ENCODE measurements at regions not wholly inside any gene's neighbourhood (a gene's known extent, or its start where the extent isn't known, plus 50 kb on each side); places are given as distances from the start of the nearest gene placed in this dataset.

DNA sequence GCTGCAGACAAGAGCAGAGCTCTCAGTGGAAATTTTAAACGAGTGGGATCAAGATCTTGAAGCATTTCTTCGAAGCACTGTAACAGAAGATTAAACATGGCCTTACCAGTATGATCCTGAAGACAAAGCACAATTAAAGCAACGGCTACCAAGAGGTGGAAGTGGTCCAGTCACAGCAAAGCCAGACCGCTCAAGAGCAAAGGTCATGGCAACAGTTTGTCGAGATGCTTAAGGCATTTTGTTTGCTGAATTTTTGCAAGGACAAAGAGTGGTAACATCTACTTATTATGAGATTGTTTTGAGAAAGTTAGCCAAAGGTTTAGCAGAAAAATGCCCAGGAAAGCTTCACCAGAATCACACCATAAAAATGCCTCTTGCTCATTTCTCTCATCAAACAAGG is 153.4 kb upstream of the CARMIL1 start:
- Histone ChIP-seq H2AK5ac (ENCODE audit: insufficient read length, low read length) (no peak overlapping the region), H2BK15ac (ENCODE audit: low read depth, low read length) (no peak overlapping the region), H3K4ac (ENCODE audit: low read depth, low read length) (no peak overlapping the region), H3K27ac (ENCODE audit: insufficient read length, low read depth, low read length) (no peak overlapping the region), H3K9me3 (ENCODE audit: control insufficient read depth, low read depth, low read length) (no peaks in the 10 kb centered on the region), H2BK12ac (ENCODE audit: insufficient read length, low read depth, low read length) (no peak overlapping the region), H4K8ac (replicated peaks; ENCODE audit: insufficient read length, low read depth, low read length) (no peak overlapping the region), H3K79me2 (ENCODE audit: insufficient read depth, low read length) (no peaks in the 10 kb centered on the region), H2BK20ac (ENCODE audit: low read depth, low read length, poor library complexity, severe bottlenecking) (no peak overlapping the region), H3K79me1 (ENCODE audit: insufficient read depth, low read depth, low read length, poor library complexity, severe bottlenecking) (no peaks in the 10 kb centered on the region), H3K56ac (ENCODE audit: insufficient read length, low read depth, low read length) (no peak overlapping the region), H3K18ac (ENCODE audit: insufficient read length, low read depth, low read length) (no peak overlapping the region), H3K14ac (ENCODE audit: insufficient read depth, low read length) (no peak overlapping the region), H3K27me3 (ENCODE audit: insufficient read depth, low read length) (no peaks in the 10 kb centered on the region), H3K4me2 (ENCODE audit: insufficient read depth, insufficient read length, low read length) (no peak overlapping the region), H3T11ph (ENCODE audit: low read length) (no peak overlapping the region), H3K9ac (ENCODE audit: extremely low read depth, insufficient read length, low read length) (no peak overlapping the region), H4K91ac (ENCODE audit: insufficient read length, low read depth, low read length) (no peak overlapping the region), H3K23me2 (ENCODE audit: insufficient read length, low read depth, low read length, poor library complexity, severe bottlenecking) (no peaks in the 10 kb centered on the region), H3K4me1 (ENCODE audit: insufficient read depth, low read length) (no peaks in the 10 kb centered on the region), H3K23ac (ENCODE audit: insufficient read length, low read depth, low read length) (no peak overlapping the region), H2BK5ac (ENCODE audit: insufficient read length, low read length) (no peak overlapping the region), H2BK120ac (ENCODE audit: low read depth, low read length, poor library complexity, severe bottlenecking) (no peak overlapping the region), H4K5ac (ENCODE audit: insufficient read length, low read depth, low read length) (no peak overlapping the region), H4K20me1 (ENCODE audit: control insufficient read depth, insufficient read depth, insufficient read length) (no peaks in the 10 kb centered on the region), H2AFZ (ENCODE audit: low read length) (no peak overlapping the region)
- no peak overlapping the region for H3K27ac Mint-ChIP-seq
- peaks cover 3 to 10% of the 10 kb centered on the region in 2 experiments; a peak in 4 of 5 replicates for H3K9me3 Mint-ChIP-seq
- H3K4me1 Mint-ChIP-seq = peaks cover 11 to 22% of the 10 kb centered on the region in 2 experiments
- H3K4me3 Mint-ChIP-seq = no peak overlapping the region
- no peak for DNase-seq
- H3K36me3 Mint-ChIP-seq (ENCODE audit: insufficient read depth in 1 of 3, low read depth in 3 of 3) = peaks cover 0 to 8% (median 4%) of the 10 kb centered on the region in 3 experiments; a peak in 3 of 7 replicates
- WGBS (ENCODE audit: extremely low coverage, insufficient read length, low lambda C conversion rate) = no CpG with 5 or more reads among the region's 5 CpGs
- TF ChIP-seq, protein P1, sequence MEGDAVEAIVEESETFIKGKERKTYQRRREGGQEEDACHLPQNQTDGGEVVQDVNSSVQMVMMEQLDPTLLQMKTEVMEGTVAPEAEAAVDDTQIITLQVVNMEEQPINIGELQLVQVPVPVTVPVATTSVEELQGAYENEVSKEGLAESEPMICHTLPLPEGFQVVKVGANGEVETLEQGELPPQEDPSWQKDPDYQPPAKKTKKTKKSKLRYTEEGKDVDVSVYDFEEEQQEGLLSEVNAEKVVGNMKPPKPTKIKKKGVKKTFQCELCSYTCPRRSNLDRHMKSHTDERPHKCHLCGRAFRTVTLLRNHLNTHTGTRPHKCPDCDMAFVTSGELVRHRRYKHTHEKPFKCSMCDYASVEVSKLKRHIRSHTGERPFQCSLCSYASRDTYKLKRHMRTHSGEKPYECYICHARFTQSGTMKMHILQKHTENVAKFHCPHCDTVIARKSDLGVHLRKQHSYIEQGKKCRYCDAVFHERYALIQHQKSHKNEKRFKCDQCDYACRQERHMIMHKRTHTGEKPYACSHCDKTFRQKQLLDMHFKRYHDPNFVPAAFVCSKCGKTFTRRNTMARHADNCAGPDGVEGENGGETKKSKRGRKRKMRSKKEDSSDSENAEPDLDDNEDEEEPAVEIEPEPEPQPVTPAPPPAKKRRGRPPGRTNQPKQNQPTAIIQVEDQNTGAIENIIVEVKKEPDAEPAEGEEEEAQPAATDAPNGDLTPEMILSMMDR (conservative IDR thresholded peaks at IDR 0.05) = no peak
- H3K27me3 Mint-ChIP-seq (ENCODE audit: low read depth) = no peaks in the 10 kb centered on the region; the same call in 1 of the 2 replicates

Measured in H9 (cell line).